ENCODE measurements at regions not wholly inside any gene's neighbourhood (a gene's known extent, or its start where the extent isn't known, plus 50 kb on each side); places are given as distances from the start of the nearest gene placed in this dataset.

GRCh38 chr2:71919708-71920107 is 228.0 kb downstream of the CYP26B1 start:
- DNase-seq: no peak

- DNase-seq: no peak
These were observed 237.4 kb downstream of the CYP26B1 start for GRCh38 chr2:71910277-71910676.

- no peak for DNase-seq
These were observed 238.9 kb downstream of the CYP26B1 start for GRCh38 chr2:71908798-71909197.

- DNase-seq: no peak
These were observed 240.2 kb downstream of the CYP26B1 start for GRCh38 chr2:71907503-71907902.

- no peak for DNase-seq
These were observed 241.2 kb downstream of the CYP26B1 start for GRCh38 chr2:71906357-71906973.

GRCh38 chr2:71905205-71905604 is 242.5 kb downstream of the CYP26B1 start:
- DNase-seq: no peak

- no peak for DNase-seq
These were observed 243.8 kb downstream of the CYP26B1 start for GRCh38 chr2:71903841-71904240.

GRCh38 chr2:71901466-71901865 is 246.2 kb downstream of the CYP26B1 start:
- no peak for DNase-seq

GRCh38 chr2:71898851-71899681 is 248.6 kb downstream of the CYP26B1 start:
- no peak for DNase-seq

- DNase-seq: no peak
These were observed 249.3 kb downstream of the CYP26B1 start for GRCh38 chr2:71898375-71898774.

GRCh38 chr2:71897836-71898235 is 249.8 kb downstream of the CYP26B1 start:
- no peak for DNase-seq

GRCh38 chr2:71897137-71897480 is 250.6 kb downstream of the CYP26B1 start:
- no peak for DNase-seq

GRCh38 chr2:71896385-71897136 is 251.1 kb downstream of the CYP26B1 start:
- DNase-seq: no peak

- no peak for DNase-seq
These were observed 252.1 kb downstream of the CYP26B1 start for GRCh38 chr2:71895320-71896161.

GRCh38 chr2:71894261-71894660 is 253.4 kb downstream of the CYP26B1 start:
- no peak for DNase-seq

GRCh38 chr2:71893646-71894045 is 254.0 kb downstream of the CYP26B1 start:
- no peak for DNase-seq

- DNase-seq: no peak
These were observed 254.8 kb downstream of the CYP26B1 start for GRCh38 chr2:71892896-71893295.

- DNase-seq: no peak
These were observed 255.3 kb downstream of the CYP26B1 start for GRCh38 chr2:71892423-71892730.

- DNase-seq: no peak
These were observed 255.8 kb downstream of the CYP26B1 start for GRCh38 chr2:71891719-71892422.

- DNase-seq: no peak
These were observed 256.5 kb downstream of the CYP26B1 start for GRCh38 chr2:71891155-71891554.

- DNase-seq: no peak
These were observed 257.6 kb downstream of the CYP26B1 start for GRCh38 chr2:71889759-71890684.

Data from SIG-M5 (cell line).